HepG2 (cell line): ENCODE measurements at regions not wholly inside any gene's neighbourhood (a gene's known extent, or its start where the extent isn't known, plus 50 kb on each side); places are given as distances from the start of the nearest gene placed in this dataset.

Experiments
- ATF4 ChIP-seq, 2 experiments: fragments of 450-650 bp in 1 of 2; sonication (generic) in 1 of 2; formaldehyde crosslinking; IDR thresholded peaks; 2 replicates each; pipeline versions ENCODE4 v1.5.0 to v1.8.0; 2020 to 2022; ENCODE audit warnings: mild to moderate bottlenecking in 1 of 2, missing genetic modification reagents in 1 of 2
- CREB1 ChIP-seq, 2 experiments: fragments of 450-650 bp in 1 of 2; IDR thresholded peaks; 2 replicates each; pipeline ENCODE4 v1.6.1; 2016 to 2017; ENCODE audit warnings: control low read depth in 1 of 2, mild to moderate bottlenecking in 1 of 2, missing compliant biosample characterization in 1 of 2, missing genetic modification characterization in 1 of 2
- GZF1 ChIP-seq: sonication (generic); formaldehyde crosslinking; IDR thresholded peaks from 2 replicates; pipeline ENCODE4 v1.5.1; 2020; ENCODE audit warnings: mild to moderate bottlenecking, missing genetic modification reagents
- HMGA1 ChIP-seq: sonication (generic); formaldehyde crosslinking; conservative IDR thresholded peaks from 2 replicates; pipeline ENCODE4 v1.4.0; 2020; ENCODE audit warnings: missing genetic modification reagents
- KAT7 ChIP-seq: IDR thresholded peaks from 2 replicates; pipeline ENCODE4 v1.6.1; 2018; ENCODE audit warnings: borderline replicate concordance, missing compliant biosample characterization
- NFAT5 ChIP-seq: sonication (generic); formaldehyde crosslinking; IDR thresholded peaks from 2 replicates; pipeline ENCODE4 v1.4.0; 2020; ENCODE audit warnings: missing genetic modification reagents
- PLSCR1 ChIP-seq: sonication (generic); formaldehyde crosslinking; IDR thresholded peaks from 2 replicates; pipeline ENCODE4 v1.5.0; 2020; ENCODE audit warnings: missing genetic modification reagents, mild to moderate bottlenecking, borderline replicate concordance
- STAT6 ChIP-seq: sonication (generic); formaldehyde crosslinking; IDR thresholded peaks from 2 replicates; pipeline ENCODE4 v1.4.0; 2020; ENCODE audit warnings: missing genetic modification reagents, mild to moderate bottlenecking, borderline replicate concordance
- ZC3H4 ChIP-seq: sonication (generic); formaldehyde crosslinking; IDR thresholded peaks from 2 replicates; pipeline ENCODE4 v1.4.0; 2020; ENCODE audit warnings: missing genetic modification reagents, borderline replicate concordance
- ZFP62 ChIP-seq: sonication (generic); formaldehyde crosslinking; IDR thresholded peaks from 2 replicates; pipeline ENCODE4 v1.4.0; 2020; ENCODE audit warnings: missing genetic modification reagents
- ZFP91 ChIP-seq: sonication (generic); formaldehyde crosslinking; IDR thresholded peaks from 2 replicates; pipeline ENCODE4 v1.9.0; 2022; ENCODE audit warnings: missing genetic modification reagents, mild to moderate bottlenecking, borderline replicate concordance
- ZNF230 ChIP-seq: sonication (generic); formaldehyde crosslinking; IDR thresholded peaks from 2 replicates; pipeline ENCODE4 v1.4.0; 2020; ENCODE audit warnings: mild to moderate bottlenecking, missing genetic modification reagents
- ZNF24 ChIP-seq: fragments of 450-650 bp; IDR thresholded peaks from 2 replicates; pipeline ENCODE4 v1.6.1; 2017; ENCODE audit warnings: antibody characterized with exemption, mild to moderate bottlenecking
- ZNF335 ChIP-seq: sonication (generic); formaldehyde crosslinking; IDR thresholded peaks from 2 replicates; pipeline ENCODE4 v1.4.0; 2020; ENCODE audit warnings: missing genetic modification reagents
- ZNF549 ChIP-seq: sonication (generic); formaldehyde crosslinking; IDR thresholded peaks from 2 replicates; pipeline ENCODE4 v1.5.0; 2020; ENCODE audit warnings: missing genetic modification reagents
- ZNF674 ChIP-seq: sonication (generic); formaldehyde crosslinking; IDR thresholded peaks from 2 replicates; pipeline ENCODE4 v1.5.0; 2020; ENCODE audit warnings: low read depth, mild to moderate bottlenecking, missing genetic modification reagents
- ZSCAN5A ChIP-seq: sonication (generic); formaldehyde crosslinking; IDR thresholded peaks from 2 replicates; pipeline ENCODE4 v1.8.0; 2022; ENCODE audit warnings: mild to moderate bottlenecking, missing genetic modification reagents, borderline replicate concordance

- TF ChIP-seq CREB1 (IDR thresholded peaks at IDR 0.05) (no peak), CREB1 (CRISPR knock-in tag; IDR thresholded peaks at IDR 0.05) (peak; percentile 52; the same call in 1 of the 2 replicates), PLSCR1 (CRISPR knock-in tag) (no peak), ATF4 (CRISPR knock-in tag; IDR thresholded peaks at IDR 0.05) (peak in 1 of 2 experiments; percentile 71; a peak in 2 of 4 replicates), ZNF335 (CRISPR knock-in tag) (no peak), ZSCAN5A (CRISPR knock-in tag) (peak; percentile 84; the same call in 1 of the 2 replicates), ZC3H4 (CRISPR knock-in tag) (no peak), ZNF674 (no peak), GZF1 (CRISPR knock-in tag) (no peak), ZNF230 (CRISPR knock-in tag) (no peak), NFAT5 (0 out of 2 replicates have a peak, but pooled peaks have one; percentile 27), HMGA1 (no peak), ZNF549 (CRISPR knock-in tag) (no peak), ZFP91 (CRISPR knock-in tag) (no peak), ZNF24 (no peak), STAT6 (CRISPR knock-in tag) (no peak), ZFP62 (CRISPR knock-in tag) (no peak), KAT7 (CRISPR knock-in tag) (peak; percentile 67; the same call in 1 of the 2 replicates)
These were observed 276.4 kb downstream of the SOX9 start (continued) for GRCh38 chr17:72397223-72397667.
